Astrocyte (in vitro differentiated cells and primary cell): ENCODE measurements at regions not wholly inside any gene's neighbourhood (a gene's known extent, or its start where the extent isn't known, plus 50 kb on each side); places are given as distances from the start of the nearest gene placed in this dataset.

ENCODE experiments used
- CTCF ChIP-seq: IDR thresholded peaks from 2 replicates; pipeline ENCODE4 v1.5.1; 2011; ENCODE audit warnings: low read depth, mild to moderate bottlenecking, inconsistent platforms, low read length, moderate library complexity; ENCODE audit not compliant: insufficient read depth
- EZH2 ChIP-seq: IDR thresholded peaks from 2 replicates; pipeline ENCODE4 v1.6.1; 2012; ENCODE audit warnings: mild to moderate bottlenecking, low read length, inconsistent platforms; ENCODE audit not compliant: insufficient read depth

GRCh38 chr7:13090959-13091358, 403.5 kb downstream of the ARL4A start:
- TF ChIP-seq CTCF (no peak), EZH2 (no peak)
